ENCODE measurements at regions not wholly inside any gene's neighbourhood (a gene's known extent, or its start where the extent isn't known, plus 50 kb on each side); places are given as distances from the start of the nearest gene placed in this dataset.

DNA sequence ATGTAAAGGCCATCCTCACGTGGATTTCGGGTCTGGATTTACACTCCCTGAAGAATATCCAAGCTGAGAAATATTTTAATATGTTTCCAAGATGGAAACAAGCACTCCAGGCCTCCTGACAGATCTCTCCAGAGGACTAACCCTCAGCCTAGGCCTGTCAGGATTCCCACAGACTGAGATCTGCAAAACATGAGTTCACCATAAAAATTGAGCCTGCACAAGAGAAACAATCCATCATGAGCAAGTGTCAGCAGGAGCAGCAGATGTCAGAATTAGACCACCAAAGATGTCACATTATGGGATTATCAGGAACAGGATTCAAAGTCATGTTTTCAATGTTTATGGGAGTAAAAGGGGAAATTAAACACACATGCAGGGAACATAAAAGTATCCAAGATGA, 191.3 kb downstream of the TFCP2L1 start:
- peaks cover 5% of the 10 kb centered on the region for H3K9me3 ChIP-seq (replicated peaks)
- no peaks in the 10 kb centered on the region for H3K4me1 ChIP-seq
- no peak overlapping the region for H3K4me3 ChIP-seq
- no peak for DNase-seq
- H3K27ac ChIP-seq (replicated peaks), result peak overlapping the region; percentile 7
- TF ChIP-seq, protein P1, sequence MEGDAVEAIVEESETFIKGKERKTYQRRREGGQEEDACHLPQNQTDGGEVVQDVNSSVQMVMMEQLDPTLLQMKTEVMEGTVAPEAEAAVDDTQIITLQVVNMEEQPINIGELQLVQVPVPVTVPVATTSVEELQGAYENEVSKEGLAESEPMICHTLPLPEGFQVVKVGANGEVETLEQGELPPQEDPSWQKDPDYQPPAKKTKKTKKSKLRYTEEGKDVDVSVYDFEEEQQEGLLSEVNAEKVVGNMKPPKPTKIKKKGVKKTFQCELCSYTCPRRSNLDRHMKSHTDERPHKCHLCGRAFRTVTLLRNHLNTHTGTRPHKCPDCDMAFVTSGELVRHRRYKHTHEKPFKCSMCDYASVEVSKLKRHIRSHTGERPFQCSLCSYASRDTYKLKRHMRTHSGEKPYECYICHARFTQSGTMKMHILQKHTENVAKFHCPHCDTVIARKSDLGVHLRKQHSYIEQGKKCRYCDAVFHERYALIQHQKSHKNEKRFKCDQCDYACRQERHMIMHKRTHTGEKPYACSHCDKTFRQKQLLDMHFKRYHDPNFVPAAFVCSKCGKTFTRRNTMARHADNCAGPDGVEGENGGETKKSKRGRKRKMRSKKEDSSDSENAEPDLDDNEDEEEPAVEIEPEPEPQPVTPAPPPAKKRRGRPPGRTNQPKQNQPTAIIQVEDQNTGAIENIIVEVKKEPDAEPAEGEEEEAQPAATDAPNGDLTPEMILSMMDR (IDR thresholded peaks at IDR 0.05; ENCODE audit: borderline replicate concordance), result no peak
- H3K36me3 ChIP-seq, result no peaks in the 10 kb centered on the region
- intact Hi-C loops (cut with micrococcal nuclease), result no loop called here
- peaks cover 20% of the 10 kb centered on the region for H3K27me3 ChIP-seq (ENCODE audit: low read depth)

DNA sequence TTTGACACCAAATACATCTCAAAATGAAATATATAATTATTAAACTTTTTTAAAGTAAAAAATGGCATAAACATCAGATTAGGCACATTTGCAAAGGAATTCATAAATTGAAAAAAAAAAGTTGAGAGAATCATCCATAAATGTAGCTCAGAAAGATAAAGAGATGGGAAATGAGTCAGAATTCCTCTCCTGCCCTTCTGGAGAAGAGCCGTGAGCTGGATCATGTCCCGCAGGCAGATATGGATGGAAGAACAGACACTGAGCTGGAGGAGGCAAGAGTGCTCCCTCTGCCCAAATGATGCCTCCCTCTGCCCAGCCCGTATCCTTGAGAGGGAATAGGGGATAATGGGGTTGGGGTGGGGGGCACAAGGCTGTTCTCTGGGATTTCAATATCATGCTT, 190.9 kb downstream of the TFCP2L1 start:
- intact Hi-C loops (cut with micrococcal nuclease), result no loop called here
- Histone ChIP-seq H3K27me3 (ENCODE audit: low read depth) (peaks cover 19% of the 10 kb centered on the region), H3K4me3 (no peak overlapping the region), H3K27ac (replicated peaks) (no peak overlapping the region), H3K9me3 (replicated peaks) (peaks cover 5% of the 10 kb centered on the region), H3K36me3 (no peaks in the 10 kb centered on the region), H3K4me1 (no peaks in the 10 kb centered on the region)
- TF ChIP-seq, protein P1 (IDR thresholded peaks at IDR 0.05; ENCODE audit: borderline replicate concordance), result no peak
- DNase-seq, result no peak

DNA sequence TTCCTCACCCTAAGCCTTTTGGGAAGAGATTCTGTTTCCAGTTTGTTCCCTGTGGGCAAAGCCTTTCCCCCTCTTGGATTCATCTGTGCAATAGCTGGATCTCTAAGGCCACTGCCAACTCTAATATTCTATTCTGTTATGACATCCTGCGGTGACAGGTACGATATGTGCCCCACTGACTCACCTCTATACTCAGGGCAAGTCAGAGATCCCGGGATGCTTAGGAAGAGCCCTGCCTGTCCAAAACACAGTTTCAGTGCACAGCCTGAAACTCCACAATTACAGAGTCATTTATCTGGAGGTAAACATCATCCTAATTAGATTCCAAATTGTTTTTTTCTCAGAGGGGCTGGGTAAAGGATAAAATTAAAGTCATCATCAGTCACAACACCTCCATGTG, 190.2 kb downstream of the TFCP2L1 start:
- intact Hi-C loops (cut with micrococcal nuclease), result no loop called here
- Histone ChIP-seq H3K36me3 (no peaks in the 10 kb centered on the region), H3K27ac (replicated peaks) (no peak overlapping the region), H3K27me3 (ENCODE audit: low read depth) (peaks cover 19% of the 10 kb centered on the region), H3K9me3 (replicated peaks) (peaks cover 5% of the 10 kb centered on the region), H3K4me3 (no peak overlapping the region), H3K4me1 (peaks cover 7% of the 10 kb centered on the region)
- no peak for DNase-seq
- TF ChIP-seq, protein P1 (IDR thresholded peaks at IDR 0.05; ENCODE audit: borderline replicate concordance), result no peak

DNA sequence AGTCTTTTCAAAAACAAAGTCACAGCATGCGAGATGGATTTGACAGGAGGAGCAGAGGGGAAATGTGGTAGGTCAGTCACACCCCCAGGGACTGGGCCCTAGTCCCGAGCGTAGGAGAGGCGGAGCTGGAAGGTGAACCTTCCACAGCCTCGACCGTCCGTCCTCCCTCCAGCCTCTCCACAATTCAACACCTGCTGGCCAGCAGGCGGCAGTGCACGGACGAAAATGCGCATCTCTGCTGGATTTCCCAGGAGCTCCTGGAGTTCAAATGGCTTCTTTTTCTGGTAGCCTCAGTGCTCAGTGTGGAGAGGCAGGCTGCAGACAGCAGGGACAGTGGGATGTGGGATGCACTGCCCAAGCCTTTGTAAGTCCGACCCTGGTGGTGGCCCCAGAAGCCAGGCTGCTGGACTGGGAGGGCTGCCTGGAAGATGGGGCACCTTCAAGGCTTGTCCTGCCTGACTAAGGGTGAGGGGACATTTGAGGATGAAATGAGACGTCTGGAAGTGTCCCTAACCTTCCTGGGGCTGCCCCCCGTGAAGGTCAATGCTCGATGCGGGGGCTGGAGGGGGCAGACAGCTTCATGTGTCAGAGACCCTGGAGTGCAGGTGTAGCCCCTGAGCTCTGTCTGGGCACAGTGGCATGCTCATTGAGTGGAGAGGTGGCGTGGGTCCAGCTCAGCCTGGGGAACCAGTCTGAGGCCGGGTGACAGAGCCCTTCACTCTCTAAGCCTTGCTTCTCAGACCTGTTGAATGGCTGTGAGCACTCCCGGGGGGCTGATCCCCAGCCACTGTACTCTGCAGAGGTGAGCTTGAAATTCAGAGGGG, 189.5 kb downstream of the TFCP2L1 start:
- intact Hi-C loops (cut with micrococcal nuclease), result no loop called here
- TF ChIP-seq, protein P1 (IDR thresholded peaks at IDR 0.05; ENCODE audit: borderline replicate concordance), result peak; percentile 73
- Histone ChIP-seq H3K4me3 (no peak overlapping the region), H3K27me3 (ENCODE audit: low read depth) (peaks cover 19% of the 10 kb centered on the region), H3K9me3 (replicated peaks) (peaks cover 5% of the 10 kb centered on the region), H3K36me3 (no peaks in the 10 kb centered on the region), H3K27ac (replicated peaks) (no peak overlapping the region), H3K4me1 (peaks cover 11% of the 10 kb centered on the region)
- peak; percentile 62 for DNase-seq

DNA sequence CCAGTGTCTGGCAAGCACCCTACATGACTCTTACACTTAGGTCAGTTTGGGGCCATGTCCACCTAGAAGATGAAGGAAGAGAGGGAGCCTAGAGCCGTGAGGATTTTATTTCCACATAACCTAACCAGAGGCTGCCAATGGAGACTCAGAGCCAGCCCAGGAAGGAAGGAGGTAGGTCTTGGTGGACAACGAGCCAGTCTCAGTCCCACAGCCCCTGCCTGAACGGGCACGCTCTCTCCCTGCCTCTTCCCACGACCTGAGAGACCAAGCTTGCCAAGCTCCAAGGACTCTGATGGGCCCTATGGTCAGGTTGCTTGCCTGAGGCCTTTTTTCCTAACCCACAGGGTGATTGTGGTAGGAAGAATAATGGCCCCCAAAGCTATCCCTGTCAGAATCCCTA, 188.4 kb downstream of the TFCP2L1 start:
- no peaks in the 10 kb centered on the region for H3K36me3 ChIP-seq
- TF ChIP-seq, protein P1 (IDR thresholded peaks at IDR 0.05; ENCODE audit: borderline replicate concordance), result no peak
- intact Hi-C loops (cut with micrococcal nuclease), result no loop called here

More for the DNA sequence above, 188.4 kb downstream of the TFCP2L1 start:
- Histone ChIP-seq H3K4me3 (no peak overlapping the region), H3K4me1 (peaks cover 15% of the 10 kb centered on the region), H3K27ac (replicated peaks) (no peak overlapping the region), H3K27me3 (ENCODE audit: low read depth) (peaks cover 19% of the 10 kb centered on the region), H3K9me3 (replicated peaks) (peaks cover 5% of the 10 kb centered on the region)
- no peak for DNase-seq

Measured in left ventricle myocardium inferior (tissue), 1 donor.